Activated CD4-positive, CD25-positive, alpha-beta regulatory T cell treated with anti-CD3 and anti-CD28 coated beads, Interleukin-2, amount 50 U/mL, for 24 hours (primary cell): ENCODE measurements at regions not wholly inside any gene's neighbourhood (a gene's known extent, or its start where the extent isn't known, plus 50 kb on each side); places are given as distances from the start of the nearest gene placed in this dataset.
"Not testable (repeated sequence)": the region's sequence is repeated elsewhere in the genome, so short reads cannot be mapped to it uniquely, and the experiment has no call there.

Experiments
- ATAC-seq, 2 donors: fragments of 150-1000 bp; cut with Tn5 transposase; one replicate each; pipeline ENCODE4 v1.10.0; 2021; ENCODE audit warnings: mild to moderate bottlenecking in 1 of 2, moderate library complexity in 1 of 2

GRCh38 chr13:107643615-107644014 lies 571.7 kb downstream of the LIG4 start:
- no peak for ATAC-seq

DNA sequence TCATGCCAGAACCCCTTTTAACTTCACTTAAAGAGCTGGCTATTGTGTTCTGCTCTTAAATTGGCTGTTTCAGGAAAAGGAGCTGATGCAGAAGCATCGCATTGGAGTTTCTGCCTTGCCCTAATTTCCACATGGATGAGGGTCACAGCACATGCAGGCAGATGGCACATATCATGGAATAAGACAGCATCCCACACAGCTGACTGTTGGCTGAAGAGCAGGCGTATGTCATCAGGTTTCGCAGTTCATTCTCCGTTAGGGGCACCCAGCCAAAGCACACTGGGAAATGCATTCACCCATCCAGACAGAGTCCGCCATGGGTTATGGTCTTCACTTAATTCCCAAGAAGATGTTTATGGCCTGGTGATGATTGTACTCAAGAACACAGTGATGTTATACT lies 572.5 kb downstream of the LIG4 start:
- no peak for ATAC-seq

- no peak for ATAC-seq
Measured at GRCh38 chr13:107641574-107641973, 573.8 kb downstream of the LIG4 start.

DNA sequence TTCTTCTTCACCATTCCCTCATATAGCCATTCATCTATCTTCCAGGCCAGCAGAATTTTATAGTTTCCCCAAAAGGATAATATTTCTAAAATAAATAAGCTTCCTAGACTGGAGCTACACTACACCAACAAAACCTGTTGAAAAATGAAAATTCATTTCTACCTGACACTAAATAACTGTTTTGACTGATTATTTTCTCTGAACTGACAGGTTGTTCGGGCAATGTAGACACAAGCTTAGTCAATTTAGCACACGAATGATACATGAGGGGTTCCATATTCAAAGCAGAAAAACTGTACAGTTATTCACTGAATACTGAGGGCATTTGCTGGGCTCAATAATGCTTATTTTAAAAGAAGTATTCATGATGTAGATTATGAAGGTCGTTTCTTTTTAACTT lies 589.7 kb downstream of the LIG4 start:
- ATAC-seq = no peak

DNA sequence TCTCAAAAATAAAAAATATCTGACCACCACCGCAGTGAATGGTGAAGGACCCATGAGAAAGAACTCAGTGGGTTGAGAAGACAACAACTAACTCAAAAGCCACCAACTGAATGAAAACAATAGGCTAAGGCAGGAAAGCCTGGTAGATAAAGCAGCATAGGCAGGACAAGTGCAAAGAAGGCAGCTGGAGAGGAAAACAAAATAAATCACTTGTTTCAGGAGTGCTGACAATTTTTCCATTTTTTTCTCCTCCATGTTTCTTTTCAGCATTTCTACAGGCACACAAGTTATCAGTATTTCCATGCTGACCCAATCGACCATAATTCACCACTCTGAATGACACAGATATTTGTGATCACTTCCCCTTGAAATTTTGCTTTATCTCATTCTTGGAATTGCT lies 597.8 kb downstream of the LIG4 start:
- ATAC-seq = no peak

DNA sequence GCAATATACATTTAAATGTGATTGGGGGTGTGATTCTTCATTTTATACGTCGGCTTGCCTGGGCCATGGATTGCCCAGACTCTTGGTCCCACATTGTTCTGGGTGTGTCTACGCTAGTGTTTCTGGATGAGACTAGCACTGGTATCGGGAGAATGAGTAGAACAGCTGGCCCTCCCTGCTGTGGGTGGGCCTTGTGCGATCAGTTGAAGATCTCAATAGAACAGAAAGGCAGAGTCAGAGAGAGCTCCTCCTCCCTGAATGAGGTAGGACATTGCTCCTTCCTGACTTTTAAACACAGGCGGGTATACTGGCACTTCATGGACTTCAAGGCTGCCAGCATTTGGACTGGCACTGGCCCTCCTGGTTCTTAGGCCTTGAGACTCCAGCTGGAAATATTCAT lies 603.0 kb downstream of the LIG4 start:
- ATAC-seq = no peak

GRCh38 chr13:107608736-107609135 lies 606.6 kb downstream of the LIG4 start:
- no peak for ATAC-seq

DNA sequence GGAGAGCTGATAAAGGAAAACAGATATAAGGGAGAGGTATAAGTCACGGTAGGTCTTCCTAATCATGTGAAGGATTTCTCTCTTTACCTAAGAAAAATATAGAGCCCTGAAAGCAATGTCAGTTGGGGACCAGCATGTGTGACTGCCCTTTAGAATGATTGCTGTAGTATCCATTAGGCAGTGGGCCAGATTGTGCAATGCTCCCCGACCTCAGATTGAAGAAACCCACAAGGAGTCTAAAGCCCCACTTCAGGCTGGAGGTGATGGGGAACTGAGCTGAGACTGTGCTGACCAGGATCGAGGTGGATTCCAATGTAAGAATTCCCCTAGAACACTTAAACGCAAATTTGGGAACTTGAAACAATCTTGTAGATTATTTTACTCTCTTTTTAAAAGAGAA lies 614.4 kb downstream of the LIG4 start:
- ATAC-seq = no peak

DNA sequence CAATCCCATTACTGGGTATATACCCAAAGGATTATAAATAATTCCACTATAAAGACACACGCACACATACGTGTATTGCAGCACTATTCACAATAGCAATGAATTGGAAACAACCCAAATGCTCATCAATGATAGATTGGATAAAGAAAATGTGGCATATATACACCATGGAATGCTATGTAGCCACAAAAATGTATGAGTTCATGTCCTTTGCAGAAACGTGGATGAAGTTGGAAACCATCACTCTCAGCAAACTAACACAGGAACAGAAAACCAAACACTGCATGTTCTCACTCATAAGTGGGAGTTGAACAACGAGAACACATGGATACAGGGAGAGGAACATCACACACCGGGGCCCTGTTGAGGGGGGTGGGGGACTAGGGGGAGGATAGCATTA lies 619.0 kb downstream of the LIG4 start:
- ATAC-seq = not testable (repeated sequence)

GRCh38 chr13:107590556-107590955 lies 624.8 kb downstream of the LIG4 start:
- ATAC-seq = no peak

DNA sequence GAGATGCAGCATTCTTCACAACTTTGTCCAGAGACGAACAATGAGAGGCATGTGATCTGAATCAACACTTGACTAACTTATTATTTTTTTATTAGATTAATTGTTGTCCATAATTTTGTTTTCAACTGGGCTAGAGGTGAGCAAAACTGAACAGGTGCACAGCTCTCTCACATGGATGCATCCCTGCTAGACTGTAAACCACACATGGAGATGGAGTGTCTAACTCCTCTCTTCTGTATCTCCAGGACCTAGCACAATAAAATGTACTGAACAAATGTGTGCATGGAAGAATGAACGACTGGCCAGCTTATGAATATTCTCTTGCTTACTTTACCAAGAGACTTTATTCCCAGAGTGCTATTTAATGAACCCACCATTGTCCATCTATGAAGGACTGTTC lies 627.7 kb downstream of the LIG4 start:
- ATAC-seq = no peak

- ATAC-seq = no peak
Measured at GRCh38 chr13:107586216-107586615, 629.1 kb downstream of the LIG4 start.

- no peak for ATAC-seq
Measured at GRCh38 chr13:107585469-107586180, 629.7 kb downstream of the LIG4 start.

DNA sequence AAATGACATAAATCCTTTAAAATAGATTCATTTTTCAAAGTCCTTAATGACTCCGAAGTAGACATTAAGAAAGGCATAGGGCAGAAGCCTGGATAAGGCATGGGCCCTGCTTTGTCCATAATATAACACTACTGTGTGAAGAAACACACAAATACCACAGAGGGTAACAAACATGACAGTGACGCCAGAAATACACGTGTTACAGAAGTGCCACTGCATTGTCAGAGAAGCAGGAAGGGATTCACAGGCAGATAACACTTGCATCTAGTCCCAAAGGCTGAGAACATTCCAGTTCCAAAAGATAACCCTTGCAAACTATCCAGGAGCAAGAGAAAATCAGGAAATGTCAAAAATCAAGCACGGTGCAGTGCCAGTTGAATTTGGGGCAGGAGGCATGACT lies 633.2 kb downstream of the LIG4 start:
- no peak for ATAC-seq

- ATAC-seq = no peak
Measured at GRCh38 chr13:107580741-107581412, 634.5 kb downstream of the LIG4 start.

DNA sequence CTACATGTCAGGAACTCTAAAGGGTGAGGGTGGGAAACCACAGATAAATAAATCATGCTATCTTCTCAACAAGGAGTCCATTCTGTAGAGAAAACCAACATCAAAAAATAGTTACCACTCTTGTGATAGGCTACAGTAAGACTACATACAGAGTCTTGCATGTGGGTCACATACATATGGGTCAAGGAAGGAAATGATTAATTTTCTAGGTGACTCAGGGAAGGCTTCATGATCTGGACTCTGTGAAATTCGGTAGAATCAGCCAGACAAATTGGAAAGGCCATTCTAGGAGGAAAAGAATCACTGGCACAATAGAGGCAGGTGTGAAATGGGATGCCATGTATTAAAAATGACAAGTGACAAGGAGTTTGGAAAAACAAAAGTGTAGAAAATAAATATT lies 638.9 kb downstream of the LIG4 start:
- no peak for ATAC-seq

GRCh38 chr13:107574517-107575210 lies 640.7 kb downstream of the LIG4 start:
- ATAC-seq = no peak

- no peak for ATAC-seq
Measured at GRCh38 chr13:107573184-107573583, 642.2 kb downstream of the LIG4 start.

DNA sequence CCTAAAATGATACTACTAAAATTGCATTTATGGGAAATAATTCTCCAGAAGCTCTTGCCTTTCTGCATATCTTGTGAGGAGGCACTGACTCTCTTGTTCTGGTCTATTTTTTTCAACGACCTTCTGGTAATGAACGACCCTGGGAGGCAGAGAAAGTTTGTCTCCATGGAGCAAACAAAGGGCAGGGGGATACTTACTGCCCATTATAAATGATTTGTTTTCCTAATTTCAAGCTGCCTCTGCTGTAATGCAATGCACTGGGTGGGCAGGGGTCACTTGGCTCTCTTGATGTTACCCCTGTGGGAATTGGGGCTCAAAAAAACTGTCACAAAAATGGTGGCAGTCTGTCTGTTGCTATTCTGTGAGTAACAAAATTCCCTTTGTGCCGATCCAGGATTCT lies 643.2 kb downstream of the LIG4 start:
- ATAC-seq = no peak

- no peak for ATAC-seq
Measured at GRCh38 chr13:107568181-107568580, 647.2 kb downstream of the LIG4 start.

- no peak for ATAC-seq
Measured at GRCh38 chr13:107563099-107563925, 652.0 kb downstream of the LIG4 start.

GRCh38 chr13:107562203-107562602 lies 653.1 kb downstream of the LIG4 start:
- no peak for ATAC-seq

DNA sequence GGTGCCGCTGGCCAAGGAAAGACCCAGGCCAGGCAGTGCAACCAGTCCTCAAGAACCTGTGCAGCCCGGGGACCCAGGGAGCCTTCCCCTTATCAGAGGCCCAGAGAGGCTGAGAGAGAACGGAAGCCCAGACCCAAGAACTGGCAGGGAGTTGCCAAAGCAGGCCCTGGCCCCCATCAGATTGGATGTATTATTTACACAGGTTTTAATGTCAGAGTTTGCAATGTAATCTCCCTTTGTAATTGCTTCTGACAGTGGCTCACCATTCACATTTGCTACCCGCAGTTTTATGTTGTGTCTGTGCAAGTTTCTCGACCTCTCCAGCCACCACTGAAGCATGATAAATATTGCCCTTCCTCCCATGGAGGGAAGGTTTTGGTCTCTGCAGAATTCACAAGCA lies 660.9 kb downstream of the LIG4 start:
- ATAC-seq = no peak
